ENCODE measurements at regions not wholly inside any gene's neighbourhood (a gene's known extent, or its start where the extent isn't known, plus 50 kb on each side); places are given as distances from the start of the nearest gene placed in this dataset.

GRCh38 chr6:170076466-170077165, 214.3 kb downstream of the DLL1 start:
- H3K27me3 ChIP-seq (replicated peaks), result no peaks in the 10 kb centered on the region
- H3K36me3 ChIP-seq, result no peaks in the 10 kb centered on the region
- H3K9me3 ChIP-seq (replicated peaks), result peaks cover 25% of the 10 kb centered on the region; the same call in 1 of the 2 replicates
- no peaks in the 10 kb centered on the region for H3K4me1 ChIP-seq (replicated peaks)
- no peak overlapping the region for H3K4me3 ChIP-seq
- no peak for DNase-seq (ENCODE audit: low read depth in 1 of 2, low spot score in 2 of 2)
- no peak overlapping the region for H3K27ac ChIP-seq

DNA sequence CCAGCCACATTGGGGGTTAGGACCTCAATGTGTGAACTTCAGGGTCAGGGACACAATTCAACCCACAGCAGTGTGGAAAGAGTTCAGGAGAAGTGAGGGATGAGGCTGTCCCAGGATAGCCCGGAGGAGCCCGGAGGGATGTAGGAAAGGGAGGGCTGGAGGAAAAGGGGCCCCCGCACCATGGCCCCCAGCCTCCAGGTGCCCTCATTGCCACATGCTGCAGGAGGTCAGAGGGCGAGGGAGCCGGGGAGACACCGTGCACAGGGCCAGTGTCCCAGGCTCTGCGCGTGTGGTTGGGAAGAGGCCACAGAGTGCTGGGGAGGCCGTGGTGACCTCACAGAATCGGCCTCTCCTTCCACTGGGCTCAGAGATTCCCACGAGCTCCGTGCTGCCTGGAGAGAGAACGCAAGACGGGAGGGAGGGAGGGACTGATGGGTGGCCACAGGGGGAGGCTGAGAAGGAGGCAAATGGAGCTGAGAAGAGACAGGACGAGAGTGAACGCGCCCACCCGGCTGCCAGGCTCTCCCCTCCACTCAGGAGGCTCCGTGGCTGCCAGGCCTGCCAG, 215.1 kb downstream of the DLL1 start:
- no peak for DNase-seq (ENCODE audit: low read depth in 1 of 2, low spot score in 2 of 2)
- H3K4me3 ChIP-seq, result no peak overlapping the region
- no peaks in the 10 kb centered on the region for H3K4me1 ChIP-seq (replicated peaks)
- H3K27ac ChIP-seq, result no peak overlapping the region
- H3K27me3 ChIP-seq (replicated peaks), result no peaks in the 10 kb centered on the region
- peaks cover 19% of the 10 kb centered on the region; the same call in 1 of the 2 replicates for H3K9me3 ChIP-seq (replicated peaks)
- no peaks in the 10 kb centered on the region for H3K36me3 ChIP-seq

GRCh38 chr6:170074907-170075306, 216.0 kb downstream of the DLL1 start:
- Histone ChIP-seq H3K4me1 (replicated peaks) (no peaks in the 10 kb centered on the region), H3K27ac (no peak overlapping the region), H3K27me3 (replicated peaks) (no peaks in the 10 kb centered on the region), H3K4me3 (no peak overlapping the region), H3K9me3 (replicated peaks) (peaks cover 17% of the 10 kb centered on the region; the same call in 1 of the 2 replicates), H3K36me3 (no peaks in the 10 kb centered on the region)
- DNase-seq (ENCODE audit: low read depth in 1 of 2, low spot score in 2 of 2), result no peak

- Histone ChIP-seq H3K27ac (no peak overlapping the region), H3K9me3 (replicated peaks) (peaks cover 17% of the 10 kb centered on the region; the same call in 1 of the 2 replicates), H3K36me3 (no peaks in the 10 kb centered on the region), H3K4me1 (replicated peaks) (no peaks in the 10 kb centered on the region), H3K27me3 (replicated peaks) (no peaks in the 10 kb centered on the region), H3K4me3 (no peak overlapping the region)
- no peak for DNase-seq (ENCODE audit: low read depth in 1 of 2, low spot score in 2 of 2)
Observed at GRCh38 chr6:170074435-170074834, 216.4 kb downstream of the DLL1 start.

DNA sequence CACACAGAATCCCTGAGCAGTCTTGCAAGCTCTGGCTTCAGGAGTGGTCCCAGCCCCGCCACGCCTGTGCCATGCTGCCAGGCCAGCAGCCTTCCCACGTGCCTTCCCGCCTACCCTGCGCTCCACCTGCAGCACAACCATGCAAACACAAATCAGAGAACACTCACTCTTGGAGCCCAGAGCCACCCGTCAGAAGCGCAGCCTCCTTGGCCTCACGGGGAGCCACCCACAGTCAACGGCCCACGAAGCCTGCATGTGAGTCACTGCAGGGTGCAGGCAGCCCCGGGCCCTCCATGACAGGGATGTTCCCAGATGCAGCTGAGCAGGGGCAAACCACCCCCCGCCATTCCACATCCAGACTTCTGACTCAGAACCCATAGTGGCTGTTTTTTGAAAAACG, 217.0 kb downstream of the DLL1 start:
- Histone ChIP-seq H3K4me3 (no peak overlapping the region), H3K36me3 (no peaks in the 10 kb centered on the region), H3K27ac (no peak overlapping the region), H3K27me3 (replicated peaks) (no peaks in the 10 kb centered on the region), H3K9me3 (replicated peaks) (peaks cover 17% of the 10 kb centered on the region; the same call in 1 of the 2 replicates), H3K4me1 (replicated peaks) (no peaks in the 10 kb centered on the region)
- DNase-seq (ENCODE audit: low read depth in 1 of 2, low spot score in 2 of 2), result no peak

DNA sequence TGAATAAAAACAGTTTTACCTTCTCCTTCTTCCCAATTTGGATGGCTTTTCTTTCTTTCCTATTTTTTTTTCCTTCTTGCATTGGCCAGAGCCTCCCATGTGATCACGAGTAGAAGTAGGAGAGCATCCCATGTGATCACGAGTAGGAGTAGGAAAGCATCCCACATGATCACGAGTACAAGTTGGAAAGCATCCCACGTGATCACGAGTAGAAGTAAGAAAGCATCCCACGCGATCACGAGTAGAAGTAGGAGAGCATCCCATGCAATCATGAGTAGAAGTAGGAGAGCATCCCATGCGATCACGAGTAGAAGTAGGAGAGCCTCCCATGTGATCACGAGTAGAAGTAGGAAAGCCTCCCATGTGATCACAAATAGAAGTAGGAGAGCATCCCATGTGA, 218.6 kb downstream of the DLL1 start:
- peaks cover 16% of the 10 kb centered on the region; the same call in 1 of the 2 replicates for H3K9me3 ChIP-seq (replicated peaks)
- no peaks in the 10 kb centered on the region for H3K27me3 ChIP-seq (replicated peaks)
- H3K4me1 ChIP-seq (replicated peaks), result no peaks in the 10 kb centered on the region
- DNase-seq (ENCODE audit: low read depth in 1 of 2, low spot score in 2 of 2), result no peak
- no peak overlapping the region for H3K27ac ChIP-seq
- H3K4me3 ChIP-seq, result no peak overlapping the region
- H3K36me3 ChIP-seq, result no peaks in the 10 kb centered on the region

- no peak for DNase-seq (ENCODE audit: low read depth in 1 of 2, low spot score in 2 of 2)
- Histone ChIP-seq H3K4me3 (no peak overlapping the region), H3K27me3 (replicated peaks) (no peaks in the 10 kb centered on the region), H3K9me3 (replicated peaks) (peaks cover 13% of the 10 kb centered on the region), H3K36me3 (no peaks in the 10 kb centered on the region), H3K4me1 (replicated peaks) (no peaks in the 10 kb centered on the region), H3K27ac (no peak overlapping the region)
Observed at GRCh38 chr6:170069611-170070010, 221.3 kb downstream of the DLL1 start.

DNA sequence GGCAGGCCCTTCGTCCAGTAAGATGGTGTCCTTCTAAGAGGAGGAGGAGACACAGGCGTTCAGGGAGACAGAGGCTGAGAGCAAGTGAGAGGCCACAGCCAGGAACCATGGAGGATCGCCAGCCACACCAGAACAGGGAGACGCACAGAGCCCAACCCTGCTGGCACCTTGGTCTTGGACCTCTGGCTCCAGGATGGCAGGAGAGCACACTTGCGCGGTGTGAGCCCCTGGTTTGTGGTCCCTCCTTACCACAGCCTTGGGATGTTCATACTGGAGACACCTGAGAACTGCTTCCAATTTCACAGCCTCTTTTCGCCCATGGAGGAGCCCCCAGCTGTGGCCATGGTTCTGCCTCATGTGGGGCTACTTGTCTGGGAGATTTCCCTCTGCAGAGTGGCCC, 222.4 kb downstream of the DLL1 start:
- Histone ChIP-seq H3K27ac (no peak overlapping the region), H3K4me3 (no peak overlapping the region), H3K36me3 (no peaks in the 10 kb centered on the region), H3K4me1 (replicated peaks) (no peaks in the 10 kb centered on the region), H3K27me3 (replicated peaks) (no peaks in the 10 kb centered on the region), H3K9me3 (replicated peaks) (peaks cover 10% of the 10 kb centered on the region)
- no peak for DNase-seq (ENCODE audit: low read depth in 1 of 2, low spot score in 2 of 2)

- H3K4me3 ChIP-seq, result no peak overlapping the region
- DNase-seq (ENCODE audit: low read depth in 1 of 2, low spot score in 2 of 2), result no peak
- H3K36me3 ChIP-seq, result no peaks in the 10 kb centered on the region
- H3K27me3 ChIP-seq (replicated peaks), result no peaks in the 10 kb centered on the region
- no peaks in the 10 kb centered on the region for H3K4me1 ChIP-seq (replicated peaks)
- peaks cover 13% of the 10 kb centered on the region for H3K9me3 ChIP-seq (replicated peaks)
- H3K27ac ChIP-seq, result no peak overlapping the region
Observed at GRCh38 chr6:170067923-170068360, 222.9 kb downstream of the DLL1 start.

GRCh38 chr6:170067181-170067641, 223.7 kb downstream of the DLL1 start:
- Histone ChIP-seq H3K36me3 (no peaks in the 10 kb centered on the region), H3K4me1 (replicated peaks) (no peaks in the 10 kb centered on the region), H3K27ac (no peak overlapping the region), H3K4me3 (no peak overlapping the region), H3K27me3 (replicated peaks) (no peaks in the 10 kb centered on the region), H3K9me3 (replicated peaks) (peaks cover 13% of the 10 kb centered on the region)
- DNase-seq (ENCODE audit: low read depth in 1 of 2, low spot score in 2 of 2), result no peak

DNA sequence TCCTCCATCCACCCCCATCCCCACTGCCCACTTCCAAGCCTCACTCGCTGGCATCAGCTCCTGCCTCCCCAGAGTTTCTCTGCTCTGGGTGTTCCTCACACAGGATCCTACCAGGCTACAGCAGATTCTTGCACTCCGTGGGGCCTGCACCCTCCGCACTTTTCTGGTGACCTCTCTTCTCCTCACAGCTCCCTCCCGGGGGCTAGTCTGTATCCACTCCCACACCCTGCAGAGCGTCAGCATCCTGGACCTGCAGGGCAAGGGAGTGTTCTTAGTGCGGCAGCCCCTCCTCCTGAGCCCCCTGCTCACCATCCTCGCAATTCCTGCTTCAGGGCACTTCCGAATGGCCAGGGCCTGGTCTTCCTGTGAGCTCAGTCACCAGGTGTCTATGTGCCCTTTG, 224.2 kb downstream of the DLL1 start:
- Histone ChIP-seq H3K9me3 (replicated peaks) (peaks cover 13% of the 10 kb centered on the region), H3K27me3 (replicated peaks) (no peaks in the 10 kb centered on the region), H3K27ac (no peak overlapping the region), H3K36me3 (no peaks in the 10 kb centered on the region), H3K4me3 (no peak overlapping the region), H3K4me1 (replicated peaks) (no peaks in the 10 kb centered on the region)
- no peak for DNase-seq (ENCODE audit: low read depth in 1 of 2, low spot score in 2 of 2)

- H3K27ac ChIP-seq, result no peak overlapping the region
- H3K4me3 ChIP-seq, result no peak overlapping the region
- H3K4me1 ChIP-seq (replicated peaks), result no peaks in the 10 kb centered on the region
- no peaks in the 10 kb centered on the region for H3K27me3 ChIP-seq (replicated peaks)
- DNase-seq (ENCODE audit: low read depth in 1 of 2, low spot score in 2 of 2), result no peak
- H3K9me3 ChIP-seq (replicated peaks), result peaks cover 18% of the 10 kb centered on the region
- no peaks in the 10 kb centered on the region for H3K36me3 ChIP-seq
Observed at GRCh38 chr6:170063851-170064602, 226.9 kb downstream of the DLL1 start.

DNA sequence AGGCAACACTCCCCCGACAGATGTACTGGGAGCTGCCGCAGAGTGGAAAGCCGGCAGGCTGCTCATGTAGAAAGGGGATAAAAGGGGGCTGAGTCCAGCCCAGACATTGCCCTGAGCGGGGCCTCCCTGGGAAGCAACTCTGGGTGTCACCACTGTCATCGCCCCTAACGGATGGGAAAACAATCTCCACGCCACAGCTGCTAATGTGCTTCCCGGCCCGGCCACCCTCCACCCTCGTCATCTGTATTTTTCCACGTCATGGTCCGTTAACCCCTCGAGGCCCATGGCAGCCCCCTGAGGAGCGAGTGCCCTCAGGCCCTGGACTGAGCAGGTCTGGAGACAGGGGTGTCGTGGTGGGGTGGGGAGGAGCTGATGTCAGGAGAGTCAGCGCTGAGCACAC, 227.4 kb downstream of the DLL1 start:
- H3K36me3 ChIP-seq, result no peaks in the 10 kb centered on the region
- no peak for DNase-seq (ENCODE audit: low read depth in 1 of 2, low spot score in 2 of 2)
- H3K27me3 ChIP-seq (replicated peaks), result no peaks in the 10 kb centered on the region
- H3K27ac ChIP-seq, result no peak overlapping the region
- no peaks in the 10 kb centered on the region for H3K4me1 ChIP-seq (replicated peaks)
- peaks cover 18% of the 10 kb centered on the region for H3K9me3 ChIP-seq (replicated peaks)
- H3K4me3 ChIP-seq, result no peak overlapping the region

GRCh38 chr6:170062915-170063241, 228.0 kb downstream of the DLL1 start:
- Histone ChIP-seq H3K27ac (no peak overlapping the region), H3K4me1 (replicated peaks) (no peaks in the 10 kb centered on the region), H3K9me3 (replicated peaks) (peaks cover 23% of the 10 kb centered on the region), H3K36me3 (no peaks in the 10 kb centered on the region), H3K27me3 (replicated peaks) (no peaks in the 10 kb centered on the region), H3K4me3 (no peak overlapping the region)
- DNase-seq (ENCODE audit: low read depth in 1 of 2, low spot score in 2 of 2), result no peak
